ENCODE measurements at regions not wholly inside any gene's neighbourhood (a gene's known extent, or its start where the extent isn't known, plus 50 kb on each side); places are given as distances from the start of the nearest gene placed in this dataset.

DNA sequence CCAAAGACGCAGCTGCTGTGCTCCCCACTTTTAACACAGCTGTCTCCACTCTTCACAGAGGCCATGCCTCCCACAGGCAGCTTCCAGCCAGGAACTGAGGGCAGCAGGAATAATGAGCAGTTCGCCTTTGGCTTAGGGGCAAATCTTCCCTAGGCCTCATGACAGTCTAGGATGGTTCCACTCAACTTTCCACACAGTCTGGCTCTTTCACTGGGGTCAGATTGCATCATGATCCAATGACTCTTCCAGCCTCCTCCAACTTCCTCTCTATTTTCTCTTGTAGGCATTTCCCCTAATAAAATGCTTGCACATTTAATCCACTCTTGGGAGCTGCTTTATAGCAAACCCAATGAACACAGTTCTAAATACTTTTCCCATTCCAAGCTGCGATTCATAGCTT, 271.6 kb upstream of the ATP2B1 start:
- no peak for TF ChIP-seq RAD21 (conservative IDR thresholded peaks at IDR 0.05)
- TF ChIP-seq TAF1 (IDR thresholded peaks at IDR 0.05; ENCODE audit: low read depth): no peak
- no peak for TF ChIP-seq REST (IDR thresholded peaks at IDR 0.05; ENCODE audit: borderline replicate concordance)
- no peak for TF ChIP-seq SMC3 (conservative IDR thresholded peaks at IDR 0.05; ENCODE audit: poor library complexity)
- TF ChIP-seq MXI1 (conservative IDR thresholded peaks at IDR 0.05; ENCODE audit: poor library complexity, severe bottlenecking): no peak
- no peak for TF ChIP-seq EP300 (conservative IDR thresholded peaks at IDR 0.05; ENCODE audit: poor library complexity, severe bottlenecking)
- no peak for TF ChIP-seq POLR2AphosphoS5 (IDR thresholded peaks at IDR 0.05)
- no peak for TF ChIP-seq EZH2 (IDR thresholded peaks at IDR 0.05; ENCODE audit: borderline replicate concordance, insufficient read depth, low read length, poor library complexity, severe bottlenecking)
- TF ChIP-seq CTCF (IDR thresholded peaks at IDR 0.05; ENCODE audit: poor library complexity, severe bottlenecking): no peak
- no peaks in the 10 kb centered on the region for H3K9me3 ChIP-seq (ENCODE audit: low read length)
- no peaks in the 10 kb centered on the region for H3K27me3 ChIP-seq (ENCODE audit: insufficient read depth, low read depth, low read length)
- H3K9ac ChIP-seq (ENCODE audit: low read length): no peak overlapping the region
- no peak overlapping the region for H2AFZ ChIP-seq (ENCODE audit: low read depth, low read length)
- no peaks in the 10 kb centered on the region for H3F3A ChIP-seq (ENCODE audit: insufficient read depth, low read length, poor library complexity, severe bottlenecking)
- H4K20me1 ChIP-seq (ENCODE audit: insufficient read depth): no peaks in the 10 kb centered on the region
- no peak overlapping the region for H3K4me2 ChIP-seq (ENCODE audit: low read length)
- no peaks in the 10 kb centered on the region for H3K9me2 ChIP-seq (ENCODE audit: insufficient read depth, low read length)
- H3K79me2 ChIP-seq (replicated peaks; ENCODE audit: insufficient read depth, low read length): no peaks in the 10 kb centered on the region
- H3K27ac ChIP-seq (ENCODE audit: low read length): no peak overlapping the region
- H3K36me3 ChIP-seq (ENCODE audit: insufficient read depth, low read length): no peaks in the 10 kb centered on the region
- no peak overlapping the region for H3K4me3 ChIP-seq (ENCODE audit: low read length)

DNA sequence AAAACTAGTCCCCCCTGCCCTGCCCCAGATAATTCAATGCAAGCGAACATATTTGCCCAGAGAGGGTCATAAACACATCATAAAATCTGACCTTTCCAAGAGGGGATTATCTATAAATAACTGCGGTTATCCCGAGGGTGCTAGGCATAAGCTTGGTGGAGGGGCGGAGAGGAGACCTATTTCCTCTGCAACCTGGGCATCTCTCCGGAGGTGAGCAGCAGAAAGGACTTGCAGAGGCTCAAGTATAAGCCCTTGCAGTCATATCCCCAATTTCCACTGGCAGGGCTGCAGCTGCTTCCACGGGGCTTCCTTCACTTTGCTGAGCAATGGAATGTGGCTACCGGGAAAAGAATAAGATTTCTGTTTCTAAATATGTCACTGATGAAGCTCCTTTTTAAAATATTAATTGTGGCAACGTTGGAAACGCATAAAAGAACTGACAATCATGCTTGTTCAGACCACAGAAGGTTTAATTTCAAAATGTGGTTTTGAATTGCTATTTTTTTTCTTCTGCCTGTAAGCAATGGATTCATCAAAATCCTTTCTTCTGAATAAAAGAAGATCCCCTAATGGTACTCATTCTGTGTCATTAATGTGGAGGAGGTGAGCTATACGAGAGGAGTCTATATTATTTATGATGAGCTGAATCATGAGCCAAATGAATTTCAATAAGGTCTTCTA, 268.9 kb upstream of the ATP2B1 start:
- H3K36me3 ChIP-seq (ENCODE audit: insufficient read depth, low read length): no peaks in the 10 kb centered on the region
- no peaks in the 10 kb centered on the region for H3K9me2 ChIP-seq (ENCODE audit: insufficient read depth, low read length)
- no peak overlapping the region for H2AFZ ChIP-seq (ENCODE audit: low read depth, low read length)
- H4K20me1 ChIP-seq (ENCODE audit: insufficient read depth): no peaks in the 10 kb centered on the region
- no peaks in the 10 kb centered on the region for H3F3A ChIP-seq (ENCODE audit: insufficient read depth, low read length, poor library complexity, severe bottlenecking)
- H3K9me3 ChIP-seq (ENCODE audit: low read length): no peaks in the 10 kb centered on the region
- no peaks in the 10 kb centered on the region for H3K79me2 ChIP-seq (replicated peaks; ENCODE audit: insufficient read depth, low read length)
- H3K9ac ChIP-seq (ENCODE audit: low read length): no peak overlapping the region
- H3K4me3 ChIP-seq (ENCODE audit: low read length): no peak overlapping the region
- H3K4me2 ChIP-seq (ENCODE audit: low read length): no peak overlapping the region
- TF ChIP-seq MXI1 (conservative IDR thresholded peaks at IDR 0.05; ENCODE audit: poor library complexity, severe bottlenecking): no peak
- TF ChIP-seq CTCF (IDR thresholded peaks at IDR 0.05; ENCODE audit: poor library complexity, severe bottlenecking): no peak
- no peak for TF ChIP-seq SMC3 (conservative IDR thresholded peaks at IDR 0.05; ENCODE audit: poor library complexity)
- TF ChIP-seq POLR2AphosphoS5 (IDR thresholded peaks at IDR 0.05): no peak
- TF ChIP-seq RAD21 (conservative IDR thresholded peaks at IDR 0.05): no peak
- no peak for TF ChIP-seq TAF1 (IDR thresholded peaks at IDR 0.05; ENCODE audit: low read depth)
- no peak for TF ChIP-seq REST (IDR thresholded peaks at IDR 0.05; ENCODE audit: borderline replicate concordance)
- TF ChIP-seq EZH2 (IDR thresholded peaks at IDR 0.05; ENCODE audit: borderline replicate concordance, insufficient read depth, low read length, poor library complexity, severe bottlenecking): no peak
- no peak for TF ChIP-seq EP300 (conservative IDR thresholded peaks at IDR 0.05; ENCODE audit: poor library complexity, severe bottlenecking)
- H3K27me3 ChIP-seq (ENCODE audit: insufficient read depth, low read depth, low read length): no peaks in the 10 kb centered on the region
- no peak overlapping the region for H3K27ac ChIP-seq (ENCODE audit: low read length)

All from neural cell (in vitro differentiated cells).